Transverse colon (tissue), 4 donors: ENCODE measurements at regions not wholly inside any gene's neighbourhood (a gene's known extent, or its start where the extent isn't known, plus 50 kb on each side); places are given as distances from the start of the nearest gene placed in this dataset.

Experiments
- EP300 ChIP-seq: sonication (generic); formaldehyde crosslinking; IDR thresholded peaks from one replicate; pipeline ENCODE4 v1.6.1; 2017; ENCODE audit warnings: antibody characterized with exemption, low read depth
- POLR2AphosphoS5 ChIP-seq, 3 donors: sonication (generic); formaldehyde crosslinking; IDR thresholded peaks; one replicate each; pipeline ENCODE4 v1.6.1; 2016; ENCODE audit warnings: antibody characterized with exemption in 3 of 3
- TF ChIP-seq, protein P1 (sequence below), 5 experiments: fragments of 200-600 bp in 3 of 5; fragments of 450-650 bp in 2 of 5; sonication (generic) in 3 of 5; IDR thresholded peaks; 1 replicate in 2 of 5; 2 replicates in 3 of 5; pipeline ENCODE4 v1.5.1; 2016 to 2017; ENCODE audit warnings: antibody characterized with exemption in 5 of 5, inconsistent platforms in 3 of 5, mild to moderate bottlenecking in 2 of 5, moderate library complexity in 1 of 5

- TF ChIP-seq, protein P1, sequence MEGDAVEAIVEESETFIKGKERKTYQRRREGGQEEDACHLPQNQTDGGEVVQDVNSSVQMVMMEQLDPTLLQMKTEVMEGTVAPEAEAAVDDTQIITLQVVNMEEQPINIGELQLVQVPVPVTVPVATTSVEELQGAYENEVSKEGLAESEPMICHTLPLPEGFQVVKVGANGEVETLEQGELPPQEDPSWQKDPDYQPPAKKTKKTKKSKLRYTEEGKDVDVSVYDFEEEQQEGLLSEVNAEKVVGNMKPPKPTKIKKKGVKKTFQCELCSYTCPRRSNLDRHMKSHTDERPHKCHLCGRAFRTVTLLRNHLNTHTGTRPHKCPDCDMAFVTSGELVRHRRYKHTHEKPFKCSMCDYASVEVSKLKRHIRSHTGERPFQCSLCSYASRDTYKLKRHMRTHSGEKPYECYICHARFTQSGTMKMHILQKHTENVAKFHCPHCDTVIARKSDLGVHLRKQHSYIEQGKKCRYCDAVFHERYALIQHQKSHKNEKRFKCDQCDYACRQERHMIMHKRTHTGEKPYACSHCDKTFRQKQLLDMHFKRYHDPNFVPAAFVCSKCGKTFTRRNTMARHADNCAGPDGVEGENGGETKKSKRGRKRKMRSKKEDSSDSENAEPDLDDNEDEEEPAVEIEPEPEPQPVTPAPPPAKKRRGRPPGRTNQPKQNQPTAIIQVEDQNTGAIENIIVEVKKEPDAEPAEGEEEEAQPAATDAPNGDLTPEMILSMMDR (IDR thresholded peaks at IDR 0.05) = no peak
- TF ChIP-seq POLR2AphosphoS5 (IDR thresholded peaks at IDR 0.05) (no peak), EP300 (no peak)
These were observed 73.1 kb upstream of the BZW1 start for GRCh38 chr2:200738590-200738989.
